MM.1S (cell line): ENCODE measurements at regions not wholly inside any gene's neighbourhood (a gene's known extent, or its start where the extent isn't known, plus 50 kb on each side); places are given as distances from the start of the nearest gene placed in this dataset.

ENCODE experiments used
- DNase-seq: peaks from one replicate; pipeline ENCODE4 v3.0.0-alpha.2; 2015
- H2AFZ ChIP-seq: fragments of 300-600 bp; sonication (generic); 2 replicates; pipeline ENCODE4 v1.6.0; 2016; ENCODE audit warnings: antibody characterized with exemption, low read length
- H3F3A ChIP-seq: fragments of 300-600 bp; sonication (generic); 2 replicates; pipeline ENCODE4 v1.6.1; 2016; ENCODE audit warnings: mild to moderate bottlenecking, antibody characterized with exemption, low read length, moderate library complexity, mixed read lengths; ENCODE audit not compliant: insufficient read depth
- H3K27ac ChIP-seq: fragments of 300-600 bp; sonication (generic); 2 replicates; pipeline ENCODE4 v1.5.1; 2016; ENCODE audit warnings: mild to moderate bottlenecking, low read length
- H3K27me3 ChIP-seq: fragments of 300-600 bp; sonication (generic); replicated peaks from 2 replicates; pipeline ENCODE4 v1.6.0; 2016; ENCODE audit warnings: low read length; ENCODE audit not compliant: insufficient read depth
- H3K36me3 ChIP-seq: fragments of 300-600 bp; sonication (generic); replicated peaks from 2 replicates; pipeline ENCODE4 v1.6.1; 2016; ENCODE audit warnings: mild to moderate bottlenecking, low read length, mixed read lengths; ENCODE audit not compliant: insufficient read depth
- H3K4me1 ChIP-seq: fragments of 300-600 bp; sonication (generic); 2 replicates; pipeline ENCODE4 v1.6.1; 2016; ENCODE audit warnings: low read length, mixed read lengths
- H3K4me2 ChIP-seq: fragments of 300-600 bp; sonication (generic); 2 replicates; pipeline ENCODE4 v1.6.0; 2016; ENCODE audit warnings: low read depth, low read length
- H3K4me3 ChIP-seq: fragments of 300-600 bp; sonication (generic); 2 replicates; pipeline ENCODE4 v1.5.1; 2016; ENCODE audit warnings: low read length, mixed read lengths
- H3K79me2 ChIP-seq: fragments of 300-600 bp; sonication (generic); 2 replicates; pipeline ENCODE4 v1.6.1; 2016; ENCODE audit warnings: mixed run types, low read length, mixed read lengths
- H3K9ac ChIP-seq: fragments of 300-600 bp; sonication (generic); 2 replicates; pipeline ENCODE4 v1.6.1; 2016; ENCODE audit warnings: low read length, mixed read lengths
- H3K9me2 ChIP-seq: fragments of 300-600 bp; sonication (generic); replicated peaks from 2 replicates; pipeline ENCODE4 v1.6.1; 2016; ENCODE audit warnings: mild to moderate bottlenecking, low read length, mixed read lengths; ENCODE audit not compliant: insufficient read depth
- H3K9me3 ChIP-seq: fragments of 300-600 bp; sonication (generic); replicated peaks from 2 replicates; pipeline ENCODE4 v1.6.1; 2016; ENCODE audit warnings: mild to moderate bottlenecking, low read length, mixed read lengths; ENCODE audit not compliant: insufficient read depth
- H4K20me1 ChIP-seq: fragments of 300-600 bp; sonication (generic); 2 replicates; pipeline ENCODE4 v1.6.1; 2016; ENCODE audit warnings: mild to moderate bottlenecking, low read length, moderate library complexity, mixed read lengths; ENCODE audit not compliant: insufficient read depth
- EZH2 ChIP-seq: fragments of 300-600 bp; sonication (generic); optimal IDR thresholded peaks from 2 replicates; pipeline ENCODE3; 2017; ENCODE audit warnings: low read depth, mild to moderate bottlenecking, antibody characterized with exemption, low read length, mixed read lengths
- EZH2phosphoT487 ChIP-seq: fragments of 300-600 bp; sonication (generic); IDR thresholded peaks from 2 replicates; pipeline ENCODE4 v1.6.1; 2018; ENCODE audit warnings: antibody characterized with exemption, low read length
- TF ChIP-seq, protein P1 (sequence below): fragments of 300-600 bp; sonication (generic); IDR thresholded peaks from 2 replicates; pipeline ENCODE4 v1.5.1; 2016; ENCODE audit warnings: antibody characterized with exemption, low read length, mixed read lengths

DNA sequence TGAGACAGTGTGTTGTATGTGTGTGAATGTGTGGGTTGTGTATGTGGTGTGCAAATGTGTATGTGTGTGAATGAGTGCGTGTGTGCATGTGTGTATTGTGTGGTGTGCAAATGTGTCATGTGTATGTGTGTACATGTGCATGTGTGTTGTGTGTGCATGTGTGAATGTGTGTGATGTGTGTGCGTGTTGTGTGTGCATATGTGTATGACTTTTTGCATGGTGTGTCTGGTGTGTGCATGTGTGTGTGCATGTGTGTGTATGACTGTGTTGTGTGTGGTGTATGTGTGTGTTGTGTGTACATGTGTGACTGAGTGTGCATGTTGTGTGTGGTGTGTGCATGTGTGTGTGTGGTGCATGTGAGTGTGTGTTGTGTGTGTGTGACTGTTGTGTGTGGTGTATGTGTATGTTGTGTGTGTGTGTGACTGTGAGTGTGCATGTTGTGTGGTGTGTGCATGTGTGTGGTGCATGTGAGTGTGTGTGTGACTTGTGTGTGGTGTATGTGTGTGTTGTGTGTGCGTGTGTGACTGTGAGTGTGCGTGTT, 268.3 kb downstream of the DCDC2C start:
- Histone ChIP-seq H4K20me1 (no peaks in the 10 kb centered on the region), H3F3A (no peaks in the 10 kb centered on the region), H3K79me2 (no peaks in the 10 kb centered on the region), H3K27me3 (no peaks in the 10 kb centered on the region), H3K27ac (no peak overlapping the region), H3K4me1 (no peaks in the 10 kb centered on the region), H3K9me3 (no peaks in the 10 kb centered on the region), H3K4me3 (no peak overlapping the region), H3K36me3 (no peaks in the 10 kb centered on the region), H3K9me2 (no peaks in the 10 kb centered on the region), H2AFZ (no peak overlapping the region), H3K4me2 (no peak overlapping the region), H3K9ac (no peak overlapping the region)
- no peak for DNase-seq
- TF ChIP-seq EZH2 (no peak), EZH2phosphoT487 (no peak)
- TF ChIP-seq, protein P1, sequence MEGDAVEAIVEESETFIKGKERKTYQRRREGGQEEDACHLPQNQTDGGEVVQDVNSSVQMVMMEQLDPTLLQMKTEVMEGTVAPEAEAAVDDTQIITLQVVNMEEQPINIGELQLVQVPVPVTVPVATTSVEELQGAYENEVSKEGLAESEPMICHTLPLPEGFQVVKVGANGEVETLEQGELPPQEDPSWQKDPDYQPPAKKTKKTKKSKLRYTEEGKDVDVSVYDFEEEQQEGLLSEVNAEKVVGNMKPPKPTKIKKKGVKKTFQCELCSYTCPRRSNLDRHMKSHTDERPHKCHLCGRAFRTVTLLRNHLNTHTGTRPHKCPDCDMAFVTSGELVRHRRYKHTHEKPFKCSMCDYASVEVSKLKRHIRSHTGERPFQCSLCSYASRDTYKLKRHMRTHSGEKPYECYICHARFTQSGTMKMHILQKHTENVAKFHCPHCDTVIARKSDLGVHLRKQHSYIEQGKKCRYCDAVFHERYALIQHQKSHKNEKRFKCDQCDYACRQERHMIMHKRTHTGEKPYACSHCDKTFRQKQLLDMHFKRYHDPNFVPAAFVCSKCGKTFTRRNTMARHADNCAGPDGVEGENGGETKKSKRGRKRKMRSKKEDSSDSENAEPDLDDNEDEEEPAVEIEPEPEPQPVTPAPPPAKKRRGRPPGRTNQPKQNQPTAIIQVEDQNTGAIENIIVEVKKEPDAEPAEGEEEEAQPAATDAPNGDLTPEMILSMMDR = no peak

DNA sequence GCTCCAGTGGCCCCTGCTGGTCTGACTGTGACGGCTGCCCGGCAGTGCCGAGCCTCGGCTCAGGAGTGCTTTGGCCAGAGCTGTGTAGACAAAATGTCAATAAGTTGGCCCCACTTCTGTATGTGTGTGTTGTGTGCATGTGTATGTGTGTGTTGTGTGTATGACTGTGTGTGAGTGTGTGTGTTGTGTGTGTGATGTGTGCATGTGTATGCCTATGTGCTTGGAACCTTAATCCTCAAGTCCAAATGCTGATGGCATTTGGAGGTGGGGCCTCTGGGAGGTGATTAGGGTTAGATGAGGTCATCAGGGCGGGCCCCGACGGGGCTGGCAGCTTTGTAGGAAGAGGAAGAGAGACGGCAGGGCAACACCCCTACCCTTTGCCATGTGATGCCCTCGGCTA, 269.0 kb downstream of the DCDC2C start:
- Histone ChIP-seq H3K9ac (no peak overlapping the region), H3K4me2 (no peak overlapping the region), H3K36me3 (no peaks in the 10 kb centered on the region), H3K9me3 (no peaks in the 10 kb centered on the region), H3F3A (no peaks in the 10 kb centered on the region), H3K27me3 (no peaks in the 10 kb centered on the region), H2AFZ (no peak overlapping the region), H3K9me2 (no peaks in the 10 kb centered on the region), H3K4me3 (no peak overlapping the region), H3K79me2 (no peaks in the 10 kb centered on the region), H3K4me1 (no peaks in the 10 kb centered on the region), H3K27ac (no peak overlapping the region), H4K20me1 (no peaks in the 10 kb centered on the region)
- no peak for TF ChIP-seq EZH2
- TF ChIP-seq, protein P1 = no peak
- no peak for TF ChIP-seq EZH2phosphoT487
- DNase-seq = no peak

DNA sequence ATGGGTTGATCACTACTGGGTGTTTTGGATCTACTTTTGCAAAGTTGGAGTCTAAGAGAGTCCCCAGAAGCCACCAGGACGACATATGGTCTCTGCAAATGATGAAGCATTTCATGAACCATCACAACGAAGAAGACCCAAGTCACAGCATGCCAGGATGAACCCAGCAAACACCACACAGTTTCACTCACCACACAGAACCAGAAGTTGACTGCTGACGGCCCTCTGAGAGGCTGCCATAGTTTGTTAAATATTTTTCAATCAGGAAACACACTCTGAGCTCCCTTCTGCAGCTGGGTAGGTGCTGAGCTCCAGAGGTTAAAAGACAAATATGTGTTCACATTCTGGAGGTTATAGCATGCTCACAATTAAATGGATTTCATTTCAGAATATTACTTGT, 271.4 kb downstream of the DCDC2C start:
- DNase-seq = no peak
- Histone ChIP-seq H3K9me3 (no peaks in the 10 kb centered on the region), H3K36me3 (no peaks in the 10 kb centered on the region), H3K4me2 (no peak overlapping the region), H2AFZ (no peak overlapping the region), H3K4me3 (no peak overlapping the region), H3K4me1 (no peaks in the 10 kb centered on the region), H3K9ac (no peak overlapping the region), H3K9me2 (no peaks in the 10 kb centered on the region), H3K79me2 (no peaks in the 10 kb centered on the region), H3F3A (no peaks in the 10 kb centered on the region), H3K27me3 (no peaks in the 10 kb centered on the region), H3K27ac (no peak overlapping the region), H4K20me1 (no peaks in the 10 kb centered on the region)
- TF ChIP-seq EZH2 (no peak), EZH2phosphoT487 (no peak)
- TF ChIP-seq, protein P1 = no peak
